GM19397 (cell line): ENCODE measurements at regions not wholly inside any gene's neighbourhood (a gene's known extent, or its start where the extent isn't known, plus 50 kb on each side); places are given as distances from the start of the nearest gene placed in this dataset.
A peak's percentile ranks its signal among the peaks of the same experiment; 100 is the strongest.
"Not testable (repeated sequence)": the region's sequence is repeated elsewhere in the genome, so short reads cannot be mapped to it uniquely, and the experiment has no call there.

Experiments used
- ATAC-seq: cut with Tn5 transposase; IDR thresholded peaks from one replicate; pipeline ENCODE4 v1.9.1; 2021; ENCODE audit warnings: mild to moderate bottlenecking, moderate library complexity; ENCODE audit not compliant: unreplicated experiment

DNA sequence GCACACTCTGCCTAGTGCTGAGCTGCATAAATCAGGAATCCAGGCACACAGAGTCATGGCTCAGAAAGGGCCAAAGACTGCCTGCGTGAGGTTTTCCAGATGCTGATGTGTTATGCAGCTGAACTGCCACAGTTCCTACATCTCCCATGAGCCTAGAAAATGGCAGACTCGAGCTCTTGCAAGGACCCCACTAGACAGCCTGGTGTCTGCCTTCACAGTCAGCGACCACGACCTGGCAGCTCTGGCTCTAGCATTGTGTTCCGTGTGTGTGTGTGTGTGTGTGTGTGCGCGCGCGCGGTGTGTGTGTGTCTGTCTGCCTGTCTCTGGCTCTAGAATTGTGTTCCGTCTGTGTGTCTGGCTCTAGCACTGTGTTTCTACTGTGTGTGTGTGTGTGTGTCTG, 203.6 kb upstream of the AGTR2 start:
- ATAC-seq, result no peak

DNA sequence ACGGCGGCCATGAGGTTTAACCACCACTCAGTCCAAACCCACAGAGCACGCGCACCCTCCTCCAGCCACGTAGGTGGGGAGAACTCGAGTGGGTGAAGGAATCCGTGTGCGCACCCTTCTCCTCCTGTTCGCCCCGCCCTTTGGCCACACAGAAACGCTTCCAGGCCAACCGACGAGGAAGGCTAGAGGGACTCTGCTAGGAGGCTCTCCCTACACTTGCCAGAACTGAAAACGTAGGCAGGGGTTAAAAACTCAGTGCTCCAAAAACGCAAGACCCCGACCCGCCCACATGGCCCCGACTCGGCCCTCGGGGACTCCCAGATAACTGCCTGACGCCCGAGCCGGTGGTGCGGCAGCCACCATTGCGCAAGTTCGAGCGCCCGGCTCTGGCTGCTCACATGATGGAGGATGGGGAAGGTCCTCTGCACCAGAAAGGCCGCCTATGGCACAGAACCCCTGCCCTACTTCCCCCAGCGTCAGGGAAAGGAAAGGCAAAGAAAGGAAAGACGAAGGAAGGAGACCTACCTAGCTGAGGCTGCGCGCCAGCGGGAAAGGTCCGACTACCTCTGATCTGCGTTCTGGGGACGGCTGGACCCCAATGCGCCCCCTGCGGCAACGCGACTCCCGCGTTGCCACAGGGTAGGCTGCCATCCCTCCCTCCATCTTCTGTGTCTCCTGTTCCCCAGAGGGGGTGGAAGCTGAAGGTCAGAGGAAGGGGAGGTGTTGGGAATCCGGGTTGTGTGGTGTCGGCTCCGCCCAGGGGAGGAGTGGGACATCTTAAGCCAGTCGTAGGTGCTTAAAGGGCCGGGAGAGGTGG, 201.9 kb upstream of the AGTR2 start:
- ATAC-seq, result peak; percentile 77

DNA sequence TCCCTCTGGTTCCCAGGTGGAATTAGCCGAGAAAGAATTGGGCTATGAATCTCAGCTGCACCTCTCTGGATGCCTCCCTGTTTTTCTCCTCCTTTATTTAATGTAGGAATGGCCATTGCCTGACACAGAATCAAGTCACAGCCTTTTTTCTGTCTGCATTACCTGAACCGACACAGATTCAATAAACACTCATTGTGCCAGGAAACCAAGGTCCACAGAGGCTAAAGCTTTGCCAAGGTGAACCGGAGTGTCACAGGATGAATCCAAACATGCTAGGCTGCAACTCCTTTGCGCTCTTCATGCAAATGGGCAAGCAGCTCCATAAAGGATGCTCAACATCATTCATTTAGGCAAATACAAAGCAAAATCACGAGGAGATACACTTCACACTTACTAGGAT, 199.8 kb upstream of the AGTR2 start:
- no peak for ATAC-seq

DNA sequence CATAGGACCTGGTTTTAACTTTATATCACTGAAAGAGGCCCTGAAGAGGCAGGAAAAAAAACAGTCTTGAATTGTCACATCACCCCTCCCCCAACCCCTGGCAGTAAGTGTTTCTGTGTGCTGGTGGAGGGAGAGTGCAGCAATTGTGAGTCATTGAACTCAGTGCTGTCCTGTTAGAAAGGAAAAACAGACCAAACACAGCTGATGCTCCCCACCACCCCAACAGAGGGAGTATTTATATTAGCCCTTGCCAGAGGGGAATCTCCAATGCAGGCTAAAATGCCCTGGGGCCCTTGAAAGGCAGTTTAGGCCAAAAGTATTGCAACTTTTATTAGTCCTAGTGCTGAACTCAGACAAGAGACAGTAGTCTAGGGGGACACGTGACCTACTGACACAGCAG, 197.8 kb upstream of the AGTR2 start:
- no peak for ATAC-seq

GRCh38 chrX:115978068-115978467, 192.5 kb upstream of the AGTR2 start:
- ATAC-seq, result no peak

DNA sequence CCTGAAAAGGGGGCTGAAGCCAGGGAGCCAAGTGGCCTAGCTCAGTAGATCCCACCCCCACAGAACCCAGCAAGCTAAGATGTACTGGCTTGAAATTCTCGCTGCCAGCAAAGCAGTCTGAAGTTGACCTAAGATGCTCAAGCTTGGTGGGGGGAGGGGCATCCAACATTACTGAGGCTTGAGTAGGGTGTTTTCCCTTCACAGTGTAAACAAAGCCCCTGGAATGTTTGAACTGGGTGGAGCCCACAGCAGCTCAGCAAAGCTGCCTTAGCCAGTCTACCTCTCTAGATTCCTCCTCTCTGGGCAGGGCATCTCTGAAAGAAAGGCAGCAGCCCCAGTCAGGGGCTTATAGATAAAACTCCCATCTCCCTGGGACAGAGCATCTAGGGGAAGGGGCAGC, 187.4 kb upstream of the AGTR2 start:
- not testable (repeated sequence) for ATAC-seq

- not testable (repeated sequence) for ATAC-seq
Observed at GRCh38 chrX:115987464-115987863, 183.1 kb upstream of the AGTR2 start.

DNA sequence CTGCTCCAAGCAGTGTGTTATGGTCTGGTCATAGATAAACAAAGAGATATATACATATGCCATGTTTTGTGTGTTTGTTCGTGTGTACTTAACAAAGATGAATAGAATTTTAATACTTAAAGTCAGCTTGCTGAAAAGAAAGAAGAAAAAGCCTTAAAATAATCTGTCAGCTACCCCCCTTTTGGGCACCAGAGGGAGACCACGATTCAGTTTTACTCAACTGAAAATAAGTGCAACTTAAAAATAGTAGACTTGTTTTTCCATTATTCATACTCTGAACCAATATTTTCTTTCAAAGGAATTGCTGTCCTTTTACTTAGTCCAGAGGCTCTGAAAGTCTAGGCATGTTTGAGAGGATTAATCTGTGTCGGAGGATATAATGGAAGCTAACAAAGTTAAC, 181.7 kb upstream of the AGTR2 start:
- ATAC-seq, result no peak

DNA sequence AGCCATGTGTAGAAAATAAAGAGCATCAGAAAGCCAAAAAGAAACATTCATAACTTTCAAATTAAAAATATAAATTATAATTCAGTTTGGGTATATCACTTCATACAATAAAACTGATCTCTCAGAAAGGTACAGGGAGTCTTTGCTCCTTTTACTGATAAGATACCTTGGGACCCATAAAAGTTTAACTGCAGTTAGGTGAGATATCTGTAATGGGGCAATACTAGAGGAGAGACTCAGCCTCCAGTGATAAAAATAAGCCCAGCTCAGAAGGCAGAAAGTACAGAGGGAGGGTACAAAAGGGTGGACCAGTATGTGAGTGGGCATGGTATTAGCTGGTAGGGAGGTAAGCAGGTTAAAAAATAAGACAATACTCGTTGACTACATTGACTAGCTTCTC, 180.9 kb upstream of the AGTR2 start:
- ATAC-seq, result no peak

DNA sequence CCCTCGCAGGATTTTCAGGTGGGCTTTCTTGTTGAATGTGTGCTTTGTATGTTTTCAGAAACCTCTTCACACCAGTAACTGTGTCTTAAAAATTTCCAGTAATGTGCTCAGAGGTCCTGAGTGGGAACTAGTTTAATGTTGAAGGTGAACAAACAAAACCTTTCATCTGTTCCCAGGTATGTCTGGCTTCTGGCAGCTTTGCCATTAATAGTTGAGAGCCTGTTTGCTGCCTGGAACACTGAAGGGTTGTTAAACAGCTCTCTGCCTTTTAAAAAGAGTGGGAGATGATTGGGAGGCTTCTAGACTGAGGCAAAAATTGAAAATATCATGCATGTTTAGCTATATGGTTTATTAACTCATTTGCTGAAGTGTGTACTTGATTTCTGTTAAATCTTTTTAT, 161.2 kb upstream of the AGTR2 start:
- peak; percentile 1 for ATAC-seq

GRCh38 chrX:116009861-116010710, 160.5 kb upstream of the AGTR2 start:
- peak; percentile 79 for ATAC-seq

DNA sequence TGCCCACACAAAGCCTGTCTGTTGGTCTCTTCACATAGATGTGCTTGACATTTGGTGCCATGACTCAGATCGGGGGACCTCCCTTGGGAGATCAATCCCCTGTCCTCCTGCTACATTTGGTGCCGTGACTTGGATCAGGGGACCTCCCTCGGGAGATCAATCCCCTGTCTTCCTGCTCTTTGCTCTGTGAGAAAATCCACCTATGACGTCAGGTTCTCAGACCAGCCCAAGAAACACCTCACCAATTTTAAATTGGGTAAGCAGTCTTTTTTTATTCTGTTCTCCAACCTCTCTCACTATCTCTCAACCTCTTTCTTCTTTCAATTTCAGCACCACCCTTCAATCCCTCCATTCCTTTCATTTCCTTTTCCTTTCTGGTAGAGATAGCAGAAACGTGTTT, 159.6 kb upstream of the AGTR2 start:
- ATAC-seq, result no peak

DNA sequence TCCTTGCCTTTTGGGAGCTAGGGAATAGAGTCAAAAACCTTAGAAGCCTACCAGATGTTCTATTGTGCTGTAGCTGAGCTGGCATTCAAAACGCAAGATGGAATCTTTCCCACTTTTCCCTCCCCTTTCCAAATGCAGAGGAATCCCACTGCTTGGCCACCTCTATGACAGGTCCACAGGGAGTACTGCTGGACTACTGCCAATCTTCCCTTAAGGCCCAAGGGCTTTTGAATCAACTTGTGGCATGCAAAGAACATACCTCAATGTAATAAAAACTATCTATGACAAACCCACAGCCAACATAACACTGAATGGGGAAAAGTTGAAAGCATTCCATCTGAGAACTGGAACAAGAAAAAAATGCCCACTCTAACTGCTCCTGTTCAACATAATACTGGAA, 139.2 kb upstream of the AGTR2 start:
- ATAC-seq, result no peak
